T-helper 1 cell treated with Interleukin-12 subunit alpha and Interleukin-12 subunit beta and Interleukin-4 antibody, amounts not matched to agents 30 ng/mL and 1 ng/mL, for 36 hours (primary cell): ENCODE measurements at regions not wholly inside any gene's neighbourhood (a gene's known extent, or its start where the extent isn't known, plus 50 kb on each side); places are given as distances from the start of the nearest gene placed in this dataset.

Source experiments
- intact Hi-C: fragments of 100-400 bp; cut with micrococcal nuclease; formaldehyde crosslinking; loops from one replicate; pipeline ENCODE4 v1.15.1; 2024

- intact Hi-C loops, result loop anchor here (1.0 to 10.0 kb wide), 5 partner anchors 317 to 808 kb away; no protein-coding TSS in a partner anchor
These were observed 314.0 kb upstream of the RSPO3 start for GRCh38 chr6:126804332-126805064.

GRCh38 chr6:126805861-126806260 is 312.6 kb upstream of the RSPO3 start:
- intact Hi-C loops, result loop anchor here (2.0 to 10.0 kb wide), 3 partner anchors 389 to 809 kb away; no protein-coding TSS in a partner anchor

- intact Hi-C loops, result loop anchor here (10.0 kb wide), 1 partner anchor 387 kb away; no protein-coding TSS in a partner anchor
These were observed 310.6 kb upstream of the RSPO3 start for GRCh38 chr6:126807876-126808275.

GRCh38 chr6:126811321-126811720 is 307.1 kb upstream of the RSPO3 start:
- intact Hi-C loops, result no loop called here

GRCh38 chr6:126812010-126812409 is 306.5 kb upstream of the RSPO3 start:
- intact Hi-C loops, result no loop called here

GRCh38 chr6:126812651-126813050 is 305.8 kb upstream of the RSPO3 start:
- intact Hi-C loops, result no loop called here

GRCh38 chr6:126820634-126821033 is 297.8 kb upstream of the RSPO3 start:
- intact Hi-C loops, result no loop called here

- intact Hi-C loops, result no loop called here
These were observed 296.8 kb upstream of the RSPO3 start for GRCh38 chr6:126821706-126822105.

- intact Hi-C loops, result no loop called here
These were observed 294.2 kb upstream of the RSPO3 start for GRCh38 chr6:126824226-126824625.

- intact Hi-C loops, result no loop called here
These were observed 293.7 kb upstream of the RSPO3 start for GRCh38 chr6:126824815-126825214.

- intact Hi-C loops, result no loop called here
These were observed 292.2 kb upstream of the RSPO3 start for GRCh38 chr6:126826166-126826714.

- intact Hi-C loops, result no loop called here
These were observed 287.0 kb upstream of the RSPO3 start for GRCh38 chr6:126831461-126831860.

GRCh38 chr6:126842769-126843168 is 275.7 kb upstream of the RSPO3 start:
- intact Hi-C loops, result no loop called here

- intact Hi-C loops, result no loop called here
These were observed 270.4 kb upstream of the RSPO3 start for GRCh38 chr6:126848119-126848518.

- intact Hi-C loops, result no loop called here
These were observed 250.8 kb upstream of the RSPO3 start for GRCh38 chr6:126867641-126868040.

GRCh38 chr6:126873351-126873750 is 245.1 kb upstream of the RSPO3 start:
- intact Hi-C loops, result no loop called here

- intact Hi-C loops, result no loop called here
These were observed 244.7 kb upstream of the RSPO3 start for GRCh38 chr6:126873791-126874190.

GRCh38 chr6:126876446-126876845 is 242.0 kb upstream of the RSPO3 start:
- intact Hi-C loops, result no loop called here

GRCh38 chr6:126880964-126881363 is 237.5 kb upstream of the RSPO3 start:
- intact Hi-C loops, result no loop called here

- intact Hi-C loops, result no loop called here
These were observed 232.4 kb upstream of the RSPO3 start for GRCh38 chr6:126886106-126886505.

GRCh38 chr6:126888727-126889725 is 229.4 kb upstream of the RSPO3 start:
- intact Hi-C loops, result no loop called here

GRCh38 chr6:126890055-126890454 is 228.4 kb upstream of the RSPO3 start:
- intact Hi-C loops, result no loop called here
